ENCODE measurements at regions not wholly inside any gene's neighbourhood (a gene's known extent, or its start where the extent isn't known, plus 50 kb on each side); places are given as distances from the start of the nearest gene placed in this dataset.

- no peak overlapping the region for H2AFZ ChIP-seq (ENCODE audit: control insufficient read depth, low read depth, low read length)
- H3K9ac ChIP-seq (ENCODE audit: control insufficient read depth, insufficient read depth, low read length) = no peak overlapping the region
- intact Hi-C loops (cut with micrococcal nuclease; ENCODE audit: unreplicated experiment) = no loop called here
- ChIA-PET POLR2A (no interaction called here), RAD21 (ENCODE audit: unreplicated experiment) (no interaction called here), CTCF (interaction anchor here (0.8 kb wide), 1 partner anchor 21 kb away, joined by 3 read pairs; no protein-coding TSS in a partner anchor), SMC1A (ENCODE audit: uncharacterized antibody, unreplicated experiment) (no interaction called here)
- in situ Hi-C loops (cut with MboI) = no loop called here
- no peak for TF ChIP-seq POU2F2 (IDR thresholded peaks at IDR 0.05; ENCODE audit: borderline replicate concordance, low read depth, low read length)
- no peak overlapping the region for H3K4me2 ChIP-seq (ENCODE audit: control insufficient read depth, insufficient read depth)
- DNase-seq (ENCODE audit: low read depth, low spot score) (no peak), ATAC-seq (no peak), FAIRE-seq (no peak)
- H3K4me1 ChIP-seq (ENCODE audit: control insufficient read depth, insufficient read depth, low read length) = no peaks in the 10 kb centered on the region
- H3K36me3 ChIP-seq (ENCODE audit: control insufficient read depth in 2 of 2, insufficient read depth in 2 of 2, low read length in 1 of 2) = no peaks in the 10 kb centered on the region
- no peak overlapping the region for H3K27ac ChIP-seq (ENCODE audit: control insufficient read depth, insufficient read depth)
- H3K4me3 ChIP-seq = no peak overlapping the region
- H3K27me3 ChIP-seq (replicated peaks in 1 of 2; ENCODE audit: control insufficient read depth in 2 of 2, insufficient read depth in 2 of 2, low read length in 1 of 2) = no peaks in the 10 kb centered on the region
- no peaks in the 10 kb centered on the region for H3K9me3 ChIP-seq (replicated peaks; ENCODE audit: control insufficient read depth, insufficient read depth, low read length)
- H3K79me2 ChIP-seq (ENCODE audit: control insufficient read depth, insufficient read depth, low read length) = no peaks in the 10 kb centered on the region
- no TSS peak for BruUV-seq (replicated peaks)
- H4K20me1 ChIP-seq (ENCODE audit: control insufficient read depth, insufficient read depth) = no peaks in the 10 kb centered on the region
Observed at GRCh38 chr15:47119349-47119748, 598.0 kb upstream of the SEMA6D start.

- no TSS peak for BruUV-seq (replicated peaks)
- no peak overlapping the region for H3K4me3 ChIP-seq
- ChIA-PET POLR2A (no interaction called here), CTCF (no interaction called here), RAD21 (ENCODE audit: unreplicated experiment) (no interaction called here), SMC1A (ENCODE audit: uncharacterized antibody, unreplicated experiment) (no interaction called here)
- H3K27ac ChIP-seq (ENCODE audit: control insufficient read depth, insufficient read depth) = no peak overlapping the region
- intact Hi-C loops (cut with micrococcal nuclease; ENCODE audit: unreplicated experiment) = no loop called here
- no peaks in the 10 kb centered on the region for H3K27me3 ChIP-seq (replicated peaks in 1 of 2; ENCODE audit: control insufficient read depth in 2 of 2, insufficient read depth in 2 of 2, low read length in 1 of 2)
- no peaks in the 10 kb centered on the region for H4K20me1 ChIP-seq (ENCODE audit: control insufficient read depth, insufficient read depth)
- no peak for ATAC-seq
- H3K9me3 ChIP-seq (replicated peaks; ENCODE audit: control insufficient read depth, insufficient read depth, low read length) = no peaks in the 10 kb centered on the region
- no peak overlapping the region for H3K9ac ChIP-seq (ENCODE audit: control insufficient read depth, insufficient read depth, low read length)
- FAIRE-seq = no peak
- H2AFZ ChIP-seq (ENCODE audit: control insufficient read depth, low read depth, low read length) = no peak overlapping the region
- H3K36me3 ChIP-seq (ENCODE audit: control insufficient read depth in 2 of 2, insufficient read depth in 2 of 2, low read length in 1 of 2) = no peaks in the 10 kb centered on the region
- H3K4me2 ChIP-seq (ENCODE audit: control insufficient read depth, insufficient read depth) = no peak overlapping the region
- no peaks in the 10 kb centered on the region for H3K79me2 ChIP-seq (ENCODE audit: control insufficient read depth, insufficient read depth, low read length)
- WGBS (ENCODE audit: insufficient coverage, insufficient replicate concordance, low lambda C conversion rate, missing lambda C conversion rate) = 44% methylated on average over 3 of the region's 3 CpGs
- H3K4me1 ChIP-seq (ENCODE audit: control insufficient read depth, insufficient read depth, low read length) = no peaks in the 10 kb centered on the region
- DNase-seq (ENCODE audit: low read depth, low spot score) = no peak
- in situ Hi-C loops (cut with MboI) = no loop called here
- TF ChIP-seq GATAD2B (conservative IDR thresholded peaks at IDR 0.05; ENCODE audit: low read depth) = no peak
- no peak for TF ChIP-seq SPI1 (IDR thresholded peaks at IDR 0.05; ENCODE audit: borderline replicate concordance, insufficient read depth, low read depth, low read length)
- TF ChIP-seq ZBTB40 (IDR thresholded peaks at IDR 0.05; ENCODE audit: borderline replicate concordance) = no peak
- TF ChIP-seq RELB (IDR thresholded peaks at IDR 0.05; ENCODE audit: low read depth) = no peak
- TF ChIP-seq STAT3 (IDR thresholded peaks at IDR 0.05; ENCODE audit: low read depth, low read length) = no peak
- TF ChIP-seq IKZF1 (conservative IDR thresholded peaks at IDR 0.05) = no peak
- TF ChIP-seq MLLT1 (IDR thresholded peaks at IDR 0.05) = no peak
- TF ChIP-seq LARP7 (IDR thresholded peaks at IDR 0.05) = no peak
- no peak for TF ChIP-seq CBX3 (IDR thresholded peaks at IDR 0.05; ENCODE audit: borderline replicate concordance, low read depth)
- TF ChIP-seq CBX5 (IDR thresholded peaks at IDR 0.05; ENCODE audit: low read depth) = no peak
Observed at GRCh38 chr15:47124430-47125102, 592.7 kb upstream of the SEMA6D start.

Measured in GM12878 (cell line).